ENCODE measurements at regions not wholly inside any gene's neighbourhood (a gene's known extent, or its start where the extent isn't known, plus 50 kb on each side); places are given as distances from the start of the nearest gene placed in this dataset.
A peak's percentile ranks its signal among the peaks of the same experiment; 100 is the strongest.

GRCh38 chr6:14187406-14187805 is 69.8 kb downstream of the CD83 start:
- no peak for DNase-seq

DNA sequence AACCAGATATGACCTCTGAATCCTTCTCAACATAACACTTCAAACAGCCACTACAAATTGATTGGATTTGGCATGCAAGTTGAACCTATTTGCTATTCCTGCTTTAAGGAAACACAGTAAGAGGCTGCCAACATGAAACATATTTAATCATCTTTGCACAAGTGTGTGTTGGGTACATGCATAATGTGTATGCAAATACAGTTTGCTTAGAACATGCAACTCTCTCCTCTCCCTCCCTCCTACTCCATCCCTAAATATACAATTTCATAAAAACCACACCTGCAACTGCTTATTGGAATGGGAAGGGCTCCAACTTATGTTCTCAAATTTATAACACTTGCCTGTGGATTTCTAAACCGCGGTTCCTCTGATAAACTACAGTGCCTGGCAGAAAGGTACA is 71.5 kb downstream of the CD83 start:
- no peak for DNase-seq

DNA sequence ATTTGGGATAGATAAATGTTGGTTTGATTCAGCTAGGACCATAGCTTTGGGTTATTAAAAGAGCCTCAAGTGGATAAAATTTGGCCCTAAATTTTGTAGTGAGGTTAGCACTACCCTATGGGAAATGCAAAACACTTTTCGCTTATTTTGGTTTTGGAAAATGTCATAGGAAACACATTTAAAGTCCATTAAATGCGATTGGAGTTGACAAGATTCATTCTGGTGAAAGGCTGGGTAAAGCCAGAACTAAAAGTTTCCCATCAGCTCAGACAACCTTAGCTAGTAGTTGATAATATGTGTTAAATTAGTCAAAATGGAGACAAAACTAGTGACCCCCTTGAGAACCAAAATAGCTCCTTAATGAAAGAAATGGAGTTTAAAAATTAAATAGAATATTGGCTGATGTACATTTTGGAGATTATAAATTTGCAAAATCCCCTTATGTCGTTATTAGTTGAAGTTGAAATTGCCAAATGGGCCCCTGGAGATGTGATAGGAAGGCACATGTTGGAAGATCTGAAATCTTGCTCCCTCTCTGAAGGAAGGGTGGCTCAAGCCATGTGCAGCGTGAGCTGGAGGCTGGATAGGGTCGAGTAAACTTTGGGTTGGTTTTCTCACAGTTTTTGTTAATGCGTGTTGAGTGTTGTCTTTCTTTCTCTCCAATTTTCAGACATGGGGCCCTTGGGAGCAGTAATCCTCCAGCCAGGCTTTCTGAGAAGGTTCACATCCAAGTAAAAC is 72.8 kb downstream of the CD83 start:
- DNase-seq: no peak

- DNase-seq: no peak
Measured at GRCh38 chr6:14190929-14191224, 73.3 kb downstream of the CD83 start.

DNA sequence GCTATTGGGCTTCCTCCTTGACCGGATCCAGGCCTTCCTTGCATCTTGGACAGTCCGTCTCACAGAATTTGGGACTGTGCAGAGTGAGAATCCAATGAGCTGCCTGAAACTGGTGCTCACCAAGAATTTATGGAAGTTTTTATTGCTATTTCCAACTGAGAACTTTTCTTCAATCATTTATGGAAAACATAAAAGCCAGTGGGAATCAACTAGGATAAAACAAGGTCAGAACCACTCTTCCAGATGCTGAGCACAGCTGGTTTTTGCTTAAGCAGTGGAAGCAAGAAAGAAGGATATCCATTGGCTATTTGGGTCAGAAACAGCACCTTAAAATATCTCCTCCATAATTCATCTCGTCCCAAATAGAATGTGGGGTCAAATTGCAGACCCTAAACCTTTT is 74.2 kb downstream of the CD83 start:
- no peak for DNase-seq

- DNase-seq: no peak
Measured at GRCh38 chr6:14192216-14192788, 74.7 kb downstream of the CD83 start.

DNA sequence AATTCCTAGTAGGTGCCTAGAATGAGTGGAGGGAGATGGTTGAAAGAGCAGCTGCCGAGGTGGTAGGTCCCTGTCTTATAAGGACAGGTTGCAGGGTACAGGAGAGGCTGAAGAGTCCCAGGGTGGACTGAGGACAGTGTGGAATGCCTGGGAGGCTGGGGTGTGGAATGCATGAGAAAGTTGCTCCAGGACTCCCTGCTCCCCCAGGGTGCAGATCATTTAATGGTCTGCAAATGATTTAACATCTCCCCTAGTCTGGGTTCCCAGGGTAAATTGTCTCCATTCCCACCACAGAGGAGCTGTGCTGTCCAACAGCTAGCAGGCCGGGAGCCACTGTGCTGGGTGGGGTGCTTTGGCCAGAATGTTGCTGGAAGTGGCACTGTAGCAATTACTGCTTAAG is 76.0 kb downstream of the CD83 start:
- no peak for DNase-seq

DNA sequence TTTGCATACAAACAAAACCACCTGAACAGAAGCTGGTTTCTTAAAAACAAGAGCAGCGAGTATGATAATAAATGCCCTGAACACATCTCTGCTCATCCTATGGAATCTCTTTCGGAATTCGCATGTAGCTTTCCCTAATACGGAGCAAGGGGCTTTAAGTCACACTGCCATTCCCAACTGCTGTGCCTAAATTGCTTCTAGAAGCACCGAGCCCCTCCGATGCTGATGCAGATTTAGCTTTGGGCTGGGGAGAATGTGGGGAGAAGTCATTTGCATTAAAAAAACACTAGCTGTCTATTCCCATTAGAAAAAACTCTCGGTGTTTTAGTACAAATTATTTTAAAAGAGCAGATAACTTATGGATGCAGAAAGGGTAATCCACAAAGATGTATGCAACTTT is 76.9 kb downstream of the CD83 start:
- no peak for DNase-seq

- DNase-seq: no peak
Measured at GRCh38 chr6:14194976-14195375, 77.4 kb downstream of the CD83 start.

GRCh38 chr6:14196026-14196425 is 78.5 kb downstream of the CD83 start:
- no peak for DNase-seq

DNA sequence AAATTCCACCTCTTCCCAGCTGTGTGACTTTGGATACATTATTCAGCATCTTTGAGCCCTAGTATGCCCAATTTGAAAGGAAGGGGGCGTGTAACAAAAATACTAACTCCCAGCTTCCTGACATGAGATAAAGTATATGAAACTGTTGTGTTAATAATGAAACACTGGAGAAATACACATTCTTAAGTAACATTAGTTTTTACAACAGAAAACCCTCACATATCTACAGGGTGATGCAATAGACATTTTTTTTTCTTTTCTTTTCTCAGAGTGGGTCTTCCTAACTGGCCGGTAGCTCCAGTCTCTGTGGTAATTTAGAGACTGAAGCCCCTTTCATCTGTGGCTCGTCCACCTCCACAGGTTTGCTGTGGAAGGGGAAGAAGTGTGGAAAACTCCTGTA is 79.5 kb downstream of the CD83 start:
- DNase-seq: no peak

- no peak for DNase-seq
Measured at GRCh38 chr6:14200047-14200446, 82.5 kb downstream of the CD83 start.

GRCh38 chr6:14202947-14203346 is 85.4 kb downstream of the CD83 start:
- no peak for DNase-seq

DNA sequence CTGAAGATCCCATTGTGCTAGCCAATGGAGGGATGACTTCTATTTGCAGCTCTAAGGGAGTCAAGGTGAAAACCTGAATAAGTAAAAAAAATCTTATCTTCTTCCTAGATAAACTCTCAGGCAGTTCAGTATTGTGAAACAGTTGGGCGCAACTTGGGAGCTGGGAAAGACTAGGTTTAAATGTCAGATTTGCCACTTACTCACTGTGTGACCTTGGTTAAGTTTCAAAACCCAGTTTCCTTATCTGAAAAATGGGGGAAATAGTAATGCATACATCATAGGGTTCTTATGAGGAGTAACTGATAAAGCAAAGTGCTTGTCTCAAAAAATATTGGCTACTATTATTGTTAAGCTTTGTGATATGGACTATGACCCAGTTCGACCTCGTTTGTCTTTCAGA is 88.8 kb downstream of the CD83 start:
- no peak for DNase-seq

- DNase-seq: no peak
Measured at GRCh38 chr6:14207448-14207847, 89.9 kb downstream of the CD83 start.

DNA sequence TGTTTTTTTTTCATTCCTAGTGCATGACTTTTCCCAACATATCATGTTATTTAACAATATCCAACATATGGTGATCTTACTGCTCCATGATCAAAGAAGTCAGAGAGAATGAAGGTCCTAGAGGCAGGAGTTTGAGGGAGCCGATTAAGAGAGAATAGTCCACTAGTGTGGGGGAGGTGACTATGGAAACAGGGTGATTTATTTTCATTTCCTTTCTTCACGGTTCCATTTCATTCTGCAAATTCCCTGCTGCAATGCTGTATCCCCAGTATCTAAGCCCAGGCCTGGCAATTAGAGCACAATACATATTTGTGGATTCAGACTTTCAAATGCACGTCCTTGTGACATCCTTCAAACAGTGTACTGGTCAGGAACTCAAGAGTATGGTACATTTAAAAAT is 91.4 kb downstream of the CD83 start:
- DNase-seq: no peak

- no peak for DNase-seq
Measured at GRCh38 chr6:14210077-14210476, 92.5 kb downstream of the CD83 start.

- DNase-seq: peak; percentile 95
Measured at GRCh38 chr6:14210663-14211561, 93.3 kb downstream of the CD83 start.

- no peak for DNase-seq
Measured at GRCh38 chr6:14211562-14211942, 94.0 kb downstream of the CD83 start.

GRCh38 chr6:14212020-14212419 is 94.4 kb downstream of the CD83 start:
- no peak for DNase-seq

DNA sequence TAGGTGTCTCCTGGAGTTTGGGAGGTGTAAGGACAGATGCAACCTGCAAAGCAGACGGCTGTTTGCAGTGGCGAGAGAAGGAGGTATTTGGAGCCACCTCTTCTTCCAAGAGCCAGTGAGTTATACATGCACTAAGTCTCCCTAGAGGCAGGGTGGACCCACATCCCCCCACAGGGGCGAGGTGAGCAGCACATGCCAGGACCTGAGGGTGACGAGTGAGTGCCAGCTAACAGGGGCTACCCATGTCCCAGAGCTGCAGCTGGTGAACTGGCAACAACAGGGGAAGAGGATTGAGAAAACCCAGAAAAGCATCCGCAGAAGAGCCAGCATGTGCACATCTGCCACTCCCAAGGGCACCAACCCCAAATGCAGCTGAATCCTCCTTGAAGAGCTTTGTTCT is 95.1 kb downstream of the CD83 start:
- no peak for DNase-seq

GRCh38 chr6:14216946-14217684 is 99.5 kb downstream of the CD83 start:
- DNase-seq: no peak

- DNase-seq: no peak
Measured at GRCh38 chr6:14217728-14218518, 100.4 kb downstream of the CD83 start.
